OCI-LY3 (cell line): ENCODE measurements at regions not wholly inside any gene's neighbourhood (a gene's known extent, or its start where the extent isn't known, plus 50 kb on each side); places are given as distances from the start of the nearest gene placed in this dataset.

Experiments
- H2AFZ ChIP-seq: fragments of 200-600, 300-600 bp; shearing (Covaris generic); 2 replicates; pipeline ENCODE4 v1.6.0; 2014; ENCODE audit warnings: antibody characterized with exemption, low read depth, low read length
- H3K27ac ChIP-seq: fragments of 200-600, 300-600 bp; sonication (generic); 2 replicates; pipeline ENCODE4 v1.5.1; 2014; ENCODE audit warnings: mild to moderate bottlenecking, low read length, moderate library complexity, mixed read lengths
- H3K27me3 ChIP-seq: fragments of 200-600, 300-600 bp; sonication (generic); 2 replicates; pipeline ENCODE4 v1.6.1; 2014; ENCODE audit warnings: low read depth, low read length, mixed read lengths
- H3K36me3 ChIP-seq: fragments of 200-600, 300-600 bp; sonication (generic); replicated peaks from 2 replicates; pipeline ENCODE3; 2014; ENCODE audit warnings: low read depth, low read length, mixed read lengths
- H3K4me1 ChIP-seq: fragments of 300-600, 200-600 bp; sonication (generic); 2 replicates; pipeline ENCODE4 v1.6.1; 2014; ENCODE audit warnings: low read length, mixed read lengths
- H3K4me2 ChIP-seq: fragments of 200-600, 300-600 bp; sonication (generic); 2 replicates; pipeline ENCODE4 v1.6.1; 2014; ENCODE audit warnings: low read length, mixed read lengths
- H3K4me3 ChIP-seq: fragments of 300-600, 200-600 bp; sonication (generic); 2 replicates; pipeline ENCODE4 v1.5.1; 2014; ENCODE audit warnings: antibody characterized with exemption, mild to moderate bottlenecking, low read length, moderate library complexity
- H3K79me2 ChIP-seq: fragments of 300-600, 200-600 bp; shearing (Covaris generic); 2 replicates; pipeline ENCODE4 v1.6.1; 2014; ENCODE audit warnings: mild to moderate bottlenecking, low read length, mixed read lengths
- H3K9ac ChIP-seq: fragments of 300-600, 200-600 bp; shearing (Covaris generic); 2 replicates; pipeline ENCODE4 v1.6.0; 2014; ENCODE audit warnings: mild to moderate bottlenecking, low read length, moderate library complexity
- H3K9me3 ChIP-seq: fragments of 200-600, 300-600 bp; shearing (Covaris generic); 2 replicates; pipeline ENCODE4 v1.6.1; 2014; ENCODE audit warnings: low read length, mixed read lengths; ENCODE audit not compliant: insufficient read depth
- H4K20me1 ChIP-seq: fragments of 200-600, 300-600 bp; sonication (generic); 2 replicates; pipeline ENCODE4 v1.6.1; 2016; ENCODE audit warnings: low read length, mixed read lengths; ENCODE audit not compliant: insufficient read depth
- EZH2phosphoT487 ChIP-seq: fragments of 200-600 bp; shearing (Covaris generic); IDR thresholded peaks from 2 replicates; pipeline ENCODE4 v1.6.1; 2018; ENCODE audit warnings: antibody characterized with exemption, mixed run types, low read depth
- TF ChIP-seq, protein P1 (sequence below): fragments of 200-600, 300-600 bp; sonication (generic); IDR thresholded peaks from 2 replicates; pipeline ENCODE4 v1.5.1; 2014; ENCODE audit warnings: antibody characterized with exemption, low read length, low read depth

DNA sequence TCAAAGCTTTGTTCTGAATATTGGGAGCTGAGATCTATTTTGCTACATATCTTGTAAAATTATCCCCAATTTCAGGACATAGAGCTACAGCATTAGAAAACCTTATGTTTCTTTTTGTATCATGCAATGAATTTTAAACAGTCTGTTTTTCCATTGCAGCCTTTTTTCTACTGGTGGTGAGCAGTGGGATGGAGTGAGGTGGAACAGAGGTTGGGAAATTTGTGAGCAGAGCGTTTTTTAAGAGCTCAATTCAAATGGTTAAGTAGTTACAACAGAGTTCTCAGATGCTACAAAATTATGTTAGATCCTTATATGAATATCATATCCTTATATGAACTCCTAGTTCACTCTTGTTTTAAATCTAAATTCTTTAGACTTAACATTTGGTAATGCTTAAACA is 139.0 kb upstream of the PLEKHG7 start:
- Histone ChIP-seq H3K9ac (no peak overlapping the region), H3K27me3 (no peaks in the 10 kb centered on the region), H3K4me3 (no peak overlapping the region), H3K4me2 (no peak overlapping the region), H4K20me1 (no peaks in the 10 kb centered on the region), H3K27ac (no peak overlapping the region), H3K9me3 (0 out of 2 replicates have a peak, but pooled peaks cover 3% of the 10 kb centered on the region), H2AFZ (no peak overlapping the region), H3K79me2 (no peaks in the 10 kb centered on the region), H3K4me1 (peaks cover 5% of the 10 kb centered on the region), H3K36me3 (no peaks in the 10 kb centered on the region)
- no peak for TF ChIP-seq EZH2phosphoT487
- TF ChIP-seq, protein P1, sequence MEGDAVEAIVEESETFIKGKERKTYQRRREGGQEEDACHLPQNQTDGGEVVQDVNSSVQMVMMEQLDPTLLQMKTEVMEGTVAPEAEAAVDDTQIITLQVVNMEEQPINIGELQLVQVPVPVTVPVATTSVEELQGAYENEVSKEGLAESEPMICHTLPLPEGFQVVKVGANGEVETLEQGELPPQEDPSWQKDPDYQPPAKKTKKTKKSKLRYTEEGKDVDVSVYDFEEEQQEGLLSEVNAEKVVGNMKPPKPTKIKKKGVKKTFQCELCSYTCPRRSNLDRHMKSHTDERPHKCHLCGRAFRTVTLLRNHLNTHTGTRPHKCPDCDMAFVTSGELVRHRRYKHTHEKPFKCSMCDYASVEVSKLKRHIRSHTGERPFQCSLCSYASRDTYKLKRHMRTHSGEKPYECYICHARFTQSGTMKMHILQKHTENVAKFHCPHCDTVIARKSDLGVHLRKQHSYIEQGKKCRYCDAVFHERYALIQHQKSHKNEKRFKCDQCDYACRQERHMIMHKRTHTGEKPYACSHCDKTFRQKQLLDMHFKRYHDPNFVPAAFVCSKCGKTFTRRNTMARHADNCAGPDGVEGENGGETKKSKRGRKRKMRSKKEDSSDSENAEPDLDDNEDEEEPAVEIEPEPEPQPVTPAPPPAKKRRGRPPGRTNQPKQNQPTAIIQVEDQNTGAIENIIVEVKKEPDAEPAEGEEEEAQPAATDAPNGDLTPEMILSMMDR: no peak

DNA sequence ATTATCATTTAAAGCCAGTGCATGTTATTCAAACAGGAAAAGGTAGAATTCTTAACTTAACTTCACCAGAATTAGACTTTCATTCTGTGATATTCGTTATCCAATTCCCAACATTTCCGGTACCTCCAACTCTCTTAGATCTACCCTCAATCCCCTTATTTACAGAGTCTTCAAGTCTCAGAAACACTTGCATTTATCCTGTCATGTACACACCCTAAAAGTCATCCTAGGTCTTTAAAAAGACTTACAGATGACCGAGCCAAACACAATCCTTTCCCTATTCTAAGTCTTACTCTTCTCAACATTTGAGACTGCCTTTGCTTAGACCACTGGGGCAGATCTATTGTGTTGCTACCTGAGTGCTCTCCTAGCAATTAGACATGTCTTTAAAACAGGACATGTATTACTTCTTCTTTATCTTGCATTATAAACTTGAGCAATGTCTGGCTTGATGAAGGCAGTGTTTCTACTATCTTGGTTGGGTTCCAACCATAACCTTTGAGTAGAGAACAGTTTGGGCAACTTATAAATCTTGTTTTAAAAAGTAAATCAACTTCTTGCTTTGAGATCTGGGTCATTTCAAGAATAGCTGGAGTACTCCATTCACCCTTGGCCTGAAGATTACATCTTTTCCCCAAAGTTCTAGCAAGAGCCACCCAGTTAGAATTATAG is 140.6 kb upstream of the PLEKHG7 start:
- Histone ChIP-seq H4K20me1 (no peaks in the 10 kb centered on the region), H3K79me2 (no peaks in the 10 kb centered on the region), H3K4me1 (peaks cover 13% of the 10 kb centered on the region), H3K36me3 (no peaks in the 10 kb centered on the region), H2AFZ (no peak overlapping the region), H3K4me2 (no peak overlapping the region), H3K9ac (no peak overlapping the region), H3K4me3 (no peak overlapping the region), H3K27ac (no peak overlapping the region), H3K9me3 (0 out of 2 replicates have a peak, but pooled peaks cover 3% of the 10 kb centered on the region), H3K27me3 (no peaks in the 10 kb centered on the region)
- no peak for TF ChIP-seq EZH2phosphoT487
- TF ChIP-seq, protein P1: no peak

DNA sequence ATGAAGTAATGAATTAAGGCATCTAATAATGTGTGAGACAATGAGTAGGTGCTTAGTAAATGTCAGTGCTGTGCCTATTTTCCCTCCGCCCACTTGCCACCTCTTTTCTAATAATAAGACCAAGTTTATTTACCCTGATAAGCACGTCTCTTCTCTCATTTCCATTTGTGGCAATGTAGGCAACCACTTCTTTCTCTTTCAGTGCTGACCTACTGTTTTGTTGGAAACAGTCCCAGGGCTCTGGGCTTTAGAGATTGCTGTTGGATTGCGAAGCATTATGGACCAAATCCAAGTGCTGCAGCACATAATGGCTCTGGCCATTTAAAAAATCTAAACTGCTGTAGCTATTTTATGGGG is 141.3 kb upstream of the PLEKHG7 start:
- Histone ChIP-seq H3K79me2 (no peaks in the 10 kb centered on the region), H3K27ac (no peak overlapping the region), H3K4me2 (no peak overlapping the region), H2AFZ (no peak overlapping the region), H3K27me3 (no peaks in the 10 kb centered on the region), H4K20me1 (no peaks in the 10 kb centered on the region), H3K9me3 (0 out of 2 replicates have a peak, but pooled peaks cover 3% of the 10 kb centered on the region), H3K9ac (no peak overlapping the region), H3K4me1 (peaks cover 19% of the 10 kb centered on the region), H3K4me3 (no peak overlapping the region), H3K36me3 (no peaks in the 10 kb centered on the region)
- no peak for TF ChIP-seq EZH2phosphoT487
- TF ChIP-seq, protein P1: no peak

DNA sequence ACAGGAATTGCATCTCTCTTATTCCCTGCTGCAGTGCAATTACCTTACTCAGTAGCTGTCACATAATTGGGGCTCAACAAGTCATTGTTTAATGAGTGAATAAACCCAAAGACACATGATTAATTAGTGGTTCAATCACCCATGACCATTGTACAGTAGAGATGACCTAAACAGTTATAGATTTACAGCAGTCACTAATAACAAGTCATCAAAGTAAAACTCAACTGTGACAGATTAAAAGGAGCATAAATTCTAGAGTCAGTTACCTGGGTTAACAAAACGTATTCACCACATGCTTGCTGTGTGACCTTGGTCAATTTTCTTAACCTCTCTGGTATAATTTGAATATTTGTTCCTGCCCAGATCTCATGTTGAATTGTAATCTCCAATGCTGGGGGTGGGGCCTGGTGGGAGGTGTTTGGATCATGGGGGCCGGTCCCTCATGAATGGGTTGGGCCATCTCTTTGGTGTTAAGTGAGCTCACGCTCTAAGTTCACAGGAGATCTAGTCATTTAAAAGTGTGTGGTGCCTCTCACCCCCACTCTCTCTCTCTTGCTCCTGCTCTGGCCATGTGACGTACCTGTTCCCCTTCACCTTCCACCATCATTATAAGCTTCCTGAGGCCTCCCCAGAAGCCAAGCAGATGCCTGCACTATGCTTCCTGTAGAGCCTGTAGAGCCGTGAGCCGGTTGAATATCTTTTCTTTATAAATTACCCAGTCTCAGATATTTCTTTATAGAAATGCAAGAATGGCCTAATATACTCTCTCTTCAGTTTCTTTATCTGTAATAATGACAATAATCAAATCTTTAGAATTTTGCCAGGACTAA is 141.9 kb upstream of the PLEKHG7 start:
- H2AFZ ChIP-seq: no peak overlapping the region
- H3K4me3 ChIP-seq: no peak overlapping the region
- no peak overlapping the region for H3K27ac ChIP-seq
- H3K27me3 ChIP-seq: no peaks in the 10 kb centered on the region
- H3K4me1 ChIP-seq: peaks cover 25% of the 10 kb centered on the region
- no peaks in the 10 kb centered on the region for H3K79me2 ChIP-seq
- 0 out of 2 replicates have a peak, but pooled peaks cover 3% of the 10 kb centered on the region for H3K9me3 ChIP-seq
- no peaks in the 10 kb centered on the region for H3K36me3 ChIP-seq
- no peak overlapping the region for H3K4me2 ChIP-seq
- H3K9ac ChIP-seq: no peak overlapping the region
- no peak for TF ChIP-seq EZH2phosphoT487
- TF ChIP-seq, protein P1: no peak
- H4K20me1 ChIP-seq: no peaks in the 10 kb centered on the region
